ENCODE measurements at regions not wholly inside any gene's neighbourhood (a gene's known extent, or its start where the extent isn't known, plus 50 kb on each side); places are given as distances from the start of the nearest gene placed in this dataset.

DNA sequence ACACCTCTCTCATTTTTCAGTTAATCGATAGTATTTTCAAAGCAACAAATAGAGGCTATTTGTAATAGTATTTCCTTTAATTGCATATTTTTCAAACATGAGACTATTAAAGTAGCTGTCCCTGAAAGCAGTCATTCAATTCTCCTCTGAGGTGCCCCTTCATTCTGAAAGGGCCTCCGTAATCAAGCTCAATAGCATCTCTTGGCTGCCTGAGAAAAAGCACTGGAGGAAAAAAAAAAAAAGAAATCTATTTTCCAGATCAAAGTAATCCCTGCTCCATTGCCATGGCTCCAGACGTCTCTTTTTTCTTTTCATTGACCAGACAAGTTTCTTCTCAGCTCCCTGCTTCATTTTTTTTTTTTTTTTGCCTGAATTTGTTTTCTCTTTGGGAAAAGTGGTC lies 154.5 kb upstream of the BLID start (continued):
- TF ChIP-seq ZNF274 (IDR thresholded peaks at IDR 0.05; ENCODE audit: borderline replicate concordance, extremely low read depth, low read length) (no peak), JUND (IDR thresholded peaks at IDR 0.05; ENCODE audit: low read length) (no peak), BCL11A (IDR thresholded peaks at IDR 0.05; ENCODE audit: low read depth in 2 of 2, low read length in 2 of 2) (no peak)

Measured in H1 (cell line).